RWPE2 (cell line): ENCODE measurements at regions not wholly inside any gene's neighbourhood (a gene's known extent, or its start where the extent isn't known, plus 50 kb on each side); places are given as distances from the start of the nearest gene placed in this dataset.

ENCODE experiments used
- ATAC-seq: fragments of 200-7000 bp; cut with Tn5 transposase; 3 replicates; pipeline ENCODE4 v1.9.1; 2021; ENCODE audit warnings: low read depth
- DNase-seq: peaks from one replicate; pipeline ENCODE4 v3.0.0-alpha.2; 2020; ENCODE audit warnings: low spot score
- H3K27ac ChIP-seq: fragments of 450-650 bp; 2 replicates; pipeline ENCODE4 v1.5.1; 2017; ENCODE audit warnings: mild to moderate bottlenecking; ENCODE audit not compliant: poor library complexity, severe bottlenecking
- H3K27me3 ChIP-seq: fragments of 250-450 bp; sonication (Bioruptor Pico); 2 replicates; pipeline ENCODE4 v1.5.1; 2021; ENCODE audit warnings: mild to moderate bottlenecking, moderate library complexity; ENCODE audit not compliant: insufficient read depth, poor library complexity, severe bottlenecking
- H3K36me3 ChIP-seq: fragments of 250-450 bp; sonication (Bioruptor Pico); 2 replicates; pipeline ENCODE4 v1.5.1; 2020; ENCODE audit warnings: low read depth, mild to moderate bottlenecking, moderate library complexity
- H3K4me1 ChIP-seq: fragments of 250-450 bp; sonication (Bioruptor Pico); 2 replicates; pipeline ENCODE4 v1.5.1; 2021; ENCODE audit warnings: mild to moderate bottlenecking, moderate library complexity; ENCODE audit not compliant: insufficient read depth, poor library complexity, severe bottlenecking
- H3K4me3 ChIP-seq: fragments of 250-450 bp; sonication (Bioruptor Pico); 2 replicates; pipeline ENCODE4 v1.5.1; 2021; ENCODE audit warnings: mild to moderate bottlenecking, moderate library complexity; ENCODE audit not compliant: severe bottlenecking
- H3K9me3 ChIP-seq: fragments of 250-450 bp; sonication (Bioruptor Pico); 2 replicates; pipeline ENCODE4 v1.5.1; 2021; ENCODE audit warnings: mild to moderate bottlenecking, moderate library complexity; ENCODE audit not compliant: severe bottlenecking
- CTCF ChIP-seq: fragments of 450-650 bp; IDR thresholded peaks from one replicate; pipeline ENCODE4 v1.5.1; 2017; ENCODE audit warnings: mild to moderate bottlenecking, moderate library complexity; ENCODE audit not compliant: poor library complexity, severe bottlenecking

- no peak for DNase-seq
- Histone ChIP-seq H3K4me1 (no peaks in the 10 kb centered on the region), H3K27ac (no peak overlapping the region), H3K27me3 (peaks cover 52% of the 10 kb centered on the region), H3K9me3 (no peaks in the 10 kb centered on the region), H3K36me3 (no peaks in the 10 kb centered on the region), H3K4me3 (no peak overlapping the region)
- no peak for ATAC-seq
- TF ChIP-seq CTCF, result no peak
Observed at GRCh38 chr17:79427621-79428539, 183.0 kb downstream of the RBFOX3 start.

GRCh38 chr17:79425686-79426085 lies 185.2 kb downstream of the RBFOX3 start:
- no peak overlapping the region for H3K27ac ChIP-seq
- TF ChIP-seq CTCF, result no peak
- no peaks in the 10 kb centered on the region for H3K4me1 ChIP-seq
- H3K9me3 ChIP-seq, result no peaks in the 10 kb centered on the region
- H3K27me3 ChIP-seq, result peaks cover 50% of the 10 kb centered on the region
- H3K36me3 ChIP-seq, result no peaks in the 10 kb centered on the region
- ATAC-seq (no peak), DNase-seq (no peak)
- no peak overlapping the region for H3K4me3 ChIP-seq

- no peaks in the 10 kb centered on the region for H3K36me3 ChIP-seq
- TF ChIP-seq CTCF, result no peak
- no peaks in the 10 kb centered on the region for H3K4me1 ChIP-seq
- peaks cover 39% of the 10 kb centered on the region for H3K27me3 ChIP-seq
- H3K27ac ChIP-seq, result no peak overlapping the region
- DNase-seq (no peak), ATAC-seq (no peak)
- H3K4me3 ChIP-seq, result no peak overlapping the region
- no peaks in the 10 kb centered on the region for H3K9me3 ChIP-seq
Observed at GRCh38 chr17:79424471-79425185, 186.2 kb downstream of the RBFOX3 start.

- H3K9me3 ChIP-seq, result no peaks in the 10 kb centered on the region
- ATAC-seq (no peak), DNase-seq (no peak)
- no peaks in the 10 kb centered on the region for H3K4me1 ChIP-seq
- no peak overlapping the region for H3K27ac ChIP-seq
- no peak overlapping the region for H3K4me3 ChIP-seq
- peaks cover 36% of the 10 kb centered on the region for H3K27me3 ChIP-seq
- no peak for TF ChIP-seq CTCF
- H3K36me3 ChIP-seq, result no peaks in the 10 kb centered on the region
Observed at GRCh38 chr17:79423811-79424465, 186.9 kb downstream of the RBFOX3 start.
